ENCODE measurements at regions not wholly inside any gene's neighbourhood (a gene's known extent, or its start where the extent isn't known, plus 50 kb on each side); places are given as distances from the start of the nearest gene placed in this dataset.

DNA sequence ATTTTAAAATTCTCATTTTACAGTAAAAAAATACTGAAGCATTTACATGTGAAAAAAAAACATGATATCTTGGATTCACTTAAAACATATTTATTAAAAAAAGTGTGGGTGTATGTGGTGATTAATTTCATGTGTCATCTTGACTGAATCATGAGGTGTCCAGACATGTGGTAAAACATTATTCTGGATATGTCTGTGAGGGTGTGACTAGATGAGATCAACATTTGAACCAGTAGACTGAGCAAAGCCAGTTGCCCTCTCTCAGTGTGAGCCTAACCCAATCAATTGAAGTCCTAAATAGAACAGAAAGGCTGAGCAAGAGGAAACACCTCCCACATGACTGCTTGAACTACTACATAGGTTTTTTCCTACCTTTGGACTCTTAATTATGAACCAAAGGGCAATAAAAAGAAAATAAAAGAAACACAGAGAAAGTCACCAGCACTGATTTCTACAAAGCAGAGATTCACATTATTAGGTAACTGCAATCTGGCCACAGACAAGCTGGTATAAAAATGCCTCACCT, 90.5 kb upstream of the VGLL2 start:
- no peaks in the 10 kb centered on the region for H3K79me2 ChIP-seq (ENCODE audit: insufficient read depth, low read length)
- H3K23ac ChIP-seq (ENCODE audit: insufficient read length, low read depth, low read length) = no peak overlapping the region
- H3K27me3 Mint-ChIP-seq (ENCODE audit: low read depth) = peaks cover 4% of the 10 kb centered on the region
- no peak overlapping the region for H2AFZ ChIP-seq (ENCODE audit: low read length)
- H3K9ac ChIP-seq (ENCODE audit: extremely low read depth, insufficient read length, low read length) = no peak overlapping the region
- H3K27me3 ChIP-seq (ENCODE audit: insufficient read depth, low read length) = no peaks in the 10 kb centered on the region
- no peaks in the 10 kb centered on the region for H3K23me2 ChIP-seq (ENCODE audit: insufficient read length, low read depth, low read length, poor library complexity, severe bottlenecking)
- H3K27ac ChIP-seq (ENCODE audit: insufficient read length, low read depth, low read length) = no peak overlapping the region
- no peak overlapping the region for H3K27ac Mint-ChIP-seq
- no peak overlapping the region for H2BK20ac ChIP-seq (ENCODE audit: low read depth, low read length, poor library complexity, severe bottlenecking)
- H4K20me1 ChIP-seq (ENCODE audit: control insufficient read depth, insufficient read depth, insufficient read length) = no peaks in the 10 kb centered on the region
- no peak overlapping the region for H2BK12ac ChIP-seq (ENCODE audit: insufficient read length, low read depth, low read length)
- H3K36me3 Mint-ChIP-seq (ENCODE audit: insufficient read depth in 1 of 3, low read depth in 3 of 3) = no peaks in the 10 kb centered on the region; a peak in 1 of 7 replicates
- no peak overlapping the region for H4K5ac ChIP-seq (ENCODE audit: insufficient read length, low read depth, low read length)
- H3K4me3 Mint-ChIP-seq = no peak overlapping the region
- no peak overlapping the region for H2BK15ac ChIP-seq (ENCODE audit: low read depth, low read length)
- H3K9me3 Mint-ChIP-seq = peaks cover 15 to 21% of the 10 kb centered on the region in 2 experiments
- no peak for DNase-seq
- H3K79me1 ChIP-seq (ENCODE audit: insufficient read depth, low read depth, low read length, poor library complexity, severe bottlenecking) = no peaks in the 10 kb centered on the region
- no peak overlapping the region for H2BK120ac ChIP-seq (ENCODE audit: low read depth, low read length, poor library complexity, severe bottlenecking)
- H3K4me2 ChIP-seq (ENCODE audit: insufficient read depth, insufficient read length, low read length) = no peak overlapping the region
- TF ChIP-seq, protein P1, sequence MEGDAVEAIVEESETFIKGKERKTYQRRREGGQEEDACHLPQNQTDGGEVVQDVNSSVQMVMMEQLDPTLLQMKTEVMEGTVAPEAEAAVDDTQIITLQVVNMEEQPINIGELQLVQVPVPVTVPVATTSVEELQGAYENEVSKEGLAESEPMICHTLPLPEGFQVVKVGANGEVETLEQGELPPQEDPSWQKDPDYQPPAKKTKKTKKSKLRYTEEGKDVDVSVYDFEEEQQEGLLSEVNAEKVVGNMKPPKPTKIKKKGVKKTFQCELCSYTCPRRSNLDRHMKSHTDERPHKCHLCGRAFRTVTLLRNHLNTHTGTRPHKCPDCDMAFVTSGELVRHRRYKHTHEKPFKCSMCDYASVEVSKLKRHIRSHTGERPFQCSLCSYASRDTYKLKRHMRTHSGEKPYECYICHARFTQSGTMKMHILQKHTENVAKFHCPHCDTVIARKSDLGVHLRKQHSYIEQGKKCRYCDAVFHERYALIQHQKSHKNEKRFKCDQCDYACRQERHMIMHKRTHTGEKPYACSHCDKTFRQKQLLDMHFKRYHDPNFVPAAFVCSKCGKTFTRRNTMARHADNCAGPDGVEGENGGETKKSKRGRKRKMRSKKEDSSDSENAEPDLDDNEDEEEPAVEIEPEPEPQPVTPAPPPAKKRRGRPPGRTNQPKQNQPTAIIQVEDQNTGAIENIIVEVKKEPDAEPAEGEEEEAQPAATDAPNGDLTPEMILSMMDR (conservative IDR thresholded peaks at IDR 0.05) = no peak
- no peak overlapping the region for H3K14ac ChIP-seq (ENCODE audit: insufficient read depth, low read length)
- H4K8ac ChIP-seq (replicated peaks; ENCODE audit: insufficient read length, low read depth, low read length) = no peak overlapping the region
- no peak overlapping the region for H3T11ph ChIP-seq (ENCODE audit: low read length)
- H3K4me1 Mint-ChIP-seq = no peaks in the 10 kb centered on the region
- no peak overlapping the region for H3K4ac ChIP-seq (ENCODE audit: low read depth, low read length)
- no peak overlapping the region for H3K56ac ChIP-seq (ENCODE audit: insufficient read length, low read depth, low read length)
- no peak overlapping the region for H2BK5ac ChIP-seq (ENCODE audit: insufficient read length, low read length)
- no peaks in the 10 kb centered on the region for H3K9me3 ChIP-seq (ENCODE audit: control insufficient read depth, low read depth, low read length)
- no peak overlapping the region for H4K91ac ChIP-seq (ENCODE audit: insufficient read length, low read depth, low read length)
- no peak overlapping the region for H2AK5ac ChIP-seq (ENCODE audit: insufficient read length, low read length)
- no peak overlapping the region for H3K18ac ChIP-seq (ENCODE audit: insufficient read length, low read depth, low read length)
- no peaks in the 10 kb centered on the region for H3K4me1 ChIP-seq (ENCODE audit: insufficient read depth, low read length)
